Activated naive CD4-positive, alpha-beta T cell treated with Interleukin-2 at 50 U/mL for 16 hours (primary cell): ENCODE measurements at regions not wholly inside any gene's neighbourhood (a gene's known extent, or its start where the extent isn't known, plus 50 kb on each side); places are given as distances from the start of the nearest gene placed in this dataset.

ENCODE experiments used
- DNase-seq: peaks from one replicate; pipeline ENCODE4 v3.0.0-alpha.2; 2020

GRCh38 chr13:108360139-108360538, 90.6 kb downstream of the TNFSF13B start:
- no peak for DNase-seq

- no peak for DNase-seq
Measured at GRCh38 chr13:108361769-108362168, 92.3 kb downstream of the TNFSF13B start.

GRCh38 chr13:108363666-108364065, 94.1 kb downstream of the TNFSF13B start:
- DNase-seq = no peak

GRCh38 chr13:108365255-108365654, 95.7 kb downstream of the TNFSF13B start:
- no peak for DNase-seq

GRCh38 chr13:108368250-108368905, 98.9 kb downstream of the TNFSF13B start:
- no peak for DNase-seq

GRCh38 chr13:108369412-108369811, 99.9 kb downstream of the TNFSF13B start:
- DNase-seq = no peak

- DNase-seq = no peak
Measured at GRCh38 chr13:108375034-108375433, 105.5 kb downstream of the TNFSF13B start.

GRCh38 chr13:108375772-108376171, 106.3 kb downstream of the TNFSF13B start:
- DNase-seq = no peak

GRCh38 chr13:108376308-108376707, 106.8 kb downstream of the TNFSF13B start:
- no peak for DNase-seq

GRCh38 chr13:108377646-108378206, 108.2 kb downstream of the TNFSF13B start:
- no peak for DNase-seq

- DNase-seq = no peak
Measured at GRCh38 chr13:108383667-108384066, 114.1 kb downstream of the TNFSF13B start.

GRCh38 chr13:108387156-108387555, 117.6 kb downstream of the TNFSF13B start:
- DNase-seq = no peak

- DNase-seq = no peak
Measured at GRCh38 chr13:108402850-108403249, 133.3 kb downstream of the TNFSF13B start.

GRCh38 chr13:108407495-108407894, 138.0 kb downstream of the TNFSF13B start:
- no peak for DNase-seq

- DNase-seq = no peak
Measured at GRCh38 chr13:108408672-108409071, 139.2 kb downstream of the TNFSF13B start.

- no peak for DNase-seq
Measured at GRCh38 chr13:108409730-108410129, 140.2 kb downstream of the TNFSF13B start.

GRCh38 chr13:108419768-108420167, 150.2 kb downstream of the TNFSF13B start:
- no peak for DNase-seq

- DNase-seq = no peak
Measured at GRCh38 chr13:108425056-108425455, 155.5 kb downstream of the TNFSF13B start.

- no peak for DNase-seq
Measured at GRCh38 chr13:108426893-108427292, 157.4 kb downstream of the TNFSF13B start.

- no peak for DNase-seq
Measured at GRCh38 chr13:108427355-108427754, 157.8 kb downstream of the TNFSF13B start.

- no peak for DNase-seq
Measured at GRCh38 chr13:108428691-108429090, 159.2 kb downstream of the TNFSF13B start.

GRCh38 chr13:108433976-108434755, 164.6 kb downstream of the TNFSF13B start:
- no peak for DNase-seq

- DNase-seq = no peak
Measured at GRCh38 chr13:108435393-108436149, 166.1 kb downstream of the TNFSF13B start.
